Esophagus muscularis mucosa (tissue), 4 donors: ENCODE measurements at regions not wholly inside any gene's neighbourhood (a gene's known extent, or its start where the extent isn't known, plus 50 kb on each side); places are given as distances from the start of the nearest gene placed in this dataset.

Experiments
- DNase-seq: peaks from one replicate; pipeline ENCODE4 v3.0.0-alpha.2; 2017; ENCODE audit errors: extremely low spot score
- H3K27ac ChIP-seq, 4 donors: fragments of 200-600 bp; sonication (generic); replicated peaks in 1 of 4; 1 replicate in 3 of 4; 2 replicates in 1 of 4; pipeline ENCODE4 v1.5.1; 2016 to 2019; ENCODE audit warnings: mild to moderate bottlenecking in 1 of 4
- H3K27me3 ChIP-seq, 4 donors: fragments of 200-600 bp; sonication (generic); one replicate each; pipeline versions ENCODE4 v1.5.1 to v1.6.0; 2016 to 2019
- H3K36me3 ChIP-seq, 4 donors: fragments of 200-600 bp; sonication (generic); one replicate each; pipeline ENCODE4 v1.5.1; 2016 to 2019
- H3K4me1 ChIP-seq, 4 donors: fragments of 200-600 bp; sonication (generic); one replicate each; pipeline ENCODE4 v1.5.1; 2016 to 2019
- H3K4me3 ChIP-seq, 4 donors: fragments of 200-600 bp; sonication (generic); 1 replicate in 2 of 4; 2 replicates in 2 of 4; pipeline ENCODE4 v1.5.1; 2016 to 2019; ENCODE audit warnings: mild to moderate bottlenecking in 4 of 4, moderate library complexity in 1 of 4
- H3K9me3 ChIP-seq, 4 donors: fragments of 200-600 bp; sonication (generic); 1 replicate in 3 of 4; 2 replicates in 1 of 4; pipeline ENCODE4 v1.5.1; 2016 to 2019
- CTCF ChIP-seq, 3 experiments: fragments of 200-600 bp in 2 of 3; fragments of 450-650 bp in 1 of 3; sonication (generic) in 2 of 3; IDR thresholded peaks; one replicate each; pipeline ENCODE4 v1.5.1; 2017 to 2019; ENCODE audit warnings: antibody characterized with exemption in 3 of 3, mild to moderate bottlenecking in 2 of 3, moderate library complexity in 1 of 3
- EP300 ChIP-seq: sonication (generic); formaldehyde crosslinking; IDR thresholded peaks from one replicate; pipeline ENCODE4 v1.6.1; 2017; ENCODE audit warnings: antibody characterized with exemption
- POLR2A ChIP-seq: fragments of 450-650 bp; IDR thresholded peaks from one replicate; pipeline ENCODE4 v1.6.1; 2017; ENCODE audit warnings: antibody characterized with exemption, moderate library complexity, mild to moderate bottlenecking, low read depth
- POLR2AphosphoS5 ChIP-seq, 2 donors: sonication (generic); formaldehyde crosslinking; IDR thresholded peaks; one replicate each; pipeline ENCODE4 v1.6.1; 2017; ENCODE audit warnings: antibody characterized with exemption in 2 of 2
- WGBS: methylation state at CpG from one replicate; pipeline ENCODE4 v1.1.5; 2018; 5-methylcytosine and 5-hydroxymethylcytosine counted together
- intact Hi-C: fragments of 100-400 bp; cut with DNase I; formaldehyde crosslinking; loops from one replicate; pipeline ENCODE4 v1.15.1; 2023

- Histone ChIP-seq H3K27me3 (no peaks in the 10 kb centered on the region), H3K9me3 (no peaks in the 10 kb centered on the region), H3K4me3 (no peak overlapping the region), H3K4me1 (peaks cover 9 to 14% (median 10%) of the 10 kb centered on the region in 4 donors), H3K27ac (no peak overlapping the region), H3K36me3 (no peaks in the 10 kb centered on the region)
- WGBS: 92% methylated on average over 4 of the region's 4 CpGs
- intact Hi-C loops: no loop called here
- no peak for DNase-seq
- TF ChIP-seq CTCF (IDR thresholded peaks at IDR 0.05) (no peak), POLR2AphosphoS5 (IDR thresholded peaks at IDR 0.05) (no peak), POLR2A (no peak), EP300 (no peak)
Observed at GRCh38 chr6:21367148-21367547, 226.4 kb upstream of the SOX4 start.

GRCh38 chr6:21367649-21368154, 225.8 kb upstream of the SOX4 start:
- H3K36me3 ChIP-seq: no peaks in the 10 kb centered on the region
- no peak overlapping the region for H3K27ac ChIP-seq
- no peak overlapping the region for H3K4me3 ChIP-seq
- no peak for TF ChIP-seq CTCF (IDR thresholded peaks at IDR 0.05)
- TF ChIP-seq EP300: no peak
- no peak for TF ChIP-seq POLR2A
- TF ChIP-seq POLR2AphosphoS5 (IDR thresholded peaks at IDR 0.05): no peak
- intact Hi-C loops: no loop called here
- H3K9me3 ChIP-seq: no peaks in the 10 kb centered on the region
- no peak for DNase-seq
- peaks cover 9 to 14% (median 12%) of the 10 kb centered on the region in 4 donors for H3K4me1 ChIP-seq
- WGBS: 89% methylated on average over 3 of the region's 3 CpGs
- no peaks in the 10 kb centered on the region for H3K27me3 ChIP-seq

- Histone ChIP-seq H3K27ac (no peak overlapping the region), H3K4me3 (no peak overlapping the region), H3K9me3 (no peaks in the 10 kb centered on the region), H3K36me3 (no peaks in the 10 kb centered on the region), H3K4me1 (peaks cover 9 to 14% (median 12%) of the 10 kb centered on the region in 4 donors), H3K27me3 (no peaks in the 10 kb centered on the region)
- 44% methylated on average over 1 of the region's 1 CpG for WGBS
- intact Hi-C loops: no loop called here
- TF ChIP-seq EP300 (no peak), POLR2AphosphoS5 (IDR thresholded peaks at IDR 0.05) (no peak), CTCF (IDR thresholded peaks at IDR 0.05) (no peak), POLR2A (no peak)
- no peak for DNase-seq
Observed at GRCh38 chr6:21371061-21371460, 222.5 kb upstream of the SOX4 start.

- Histone ChIP-seq H3K4me3 (no peak overlapping the region), H3K27me3 (no peaks in the 10 kb centered on the region), H3K36me3 (no peaks in the 10 kb centered on the region), H3K27ac (no peak overlapping the region), H3K4me1 (peaks cover 9 to 14% (median 12%) of the 10 kb centered on the region in 4 donors), H3K9me3 (no peaks in the 10 kb centered on the region)
- 27% methylated on average over 6 of the region's 6 CpGs for WGBS
- TF ChIP-seq POLR2A (no peak), CTCF (IDR thresholded peaks at IDR 0.05) (no peak), EP300 (no peak), POLR2AphosphoS5 (IDR thresholded peaks at IDR 0.05) (no peak)
- no peak for DNase-seq
- intact Hi-C loops: no loop called here
Observed at GRCh38 chr6:21371676-21372171, 221.8 kb upstream of the SOX4 start.
